ENCODE measurements at regions not wholly inside any gene's neighbourhood (a gene's known extent, or its start where the extent isn't known, plus 50 kb on each side); places are given as distances from the start of the nearest gene placed in this dataset.

DNA sequence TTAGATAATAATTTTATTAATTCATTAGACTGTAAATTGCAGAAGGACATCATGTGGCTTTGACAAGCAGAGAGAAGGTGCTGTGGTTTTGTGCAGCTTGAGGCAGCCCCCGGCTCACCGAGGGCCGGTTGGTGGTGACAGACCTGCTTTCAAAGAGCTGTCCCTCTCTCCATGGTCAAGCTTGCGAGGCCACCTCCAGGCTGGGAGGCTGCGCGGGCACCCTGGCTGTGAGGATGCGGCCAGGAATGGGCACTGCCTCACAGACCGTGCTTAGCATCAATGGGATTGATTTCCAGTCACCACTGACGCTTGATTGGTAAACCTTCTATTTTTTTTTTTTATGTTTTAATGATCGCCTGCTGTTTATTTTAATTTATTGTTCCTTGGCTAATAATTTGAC is 690.9 kb downstream of the GALR1 start:
- no peak for DNase-seq

DNA sequence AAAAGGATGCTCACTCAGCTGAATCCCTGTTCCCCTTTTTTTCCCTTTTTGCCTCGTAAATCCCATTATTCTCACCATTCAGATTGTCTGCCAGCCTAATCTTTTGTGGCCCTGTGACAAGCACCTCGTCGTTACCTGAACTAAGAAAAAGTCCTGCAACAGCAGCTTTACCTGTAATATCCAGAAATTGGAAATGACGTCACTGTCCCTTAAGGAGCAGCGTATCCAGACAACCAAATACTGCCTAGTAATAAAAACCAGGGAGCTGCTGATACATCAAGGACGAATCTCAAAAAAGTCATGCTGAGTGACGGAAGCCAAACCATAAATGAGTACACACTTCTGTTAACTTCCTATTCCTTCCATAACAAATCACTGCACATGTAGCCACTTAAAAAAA is 694.9 kb downstream of the GALR1 start:
- no peak for DNase-seq

DNA sequence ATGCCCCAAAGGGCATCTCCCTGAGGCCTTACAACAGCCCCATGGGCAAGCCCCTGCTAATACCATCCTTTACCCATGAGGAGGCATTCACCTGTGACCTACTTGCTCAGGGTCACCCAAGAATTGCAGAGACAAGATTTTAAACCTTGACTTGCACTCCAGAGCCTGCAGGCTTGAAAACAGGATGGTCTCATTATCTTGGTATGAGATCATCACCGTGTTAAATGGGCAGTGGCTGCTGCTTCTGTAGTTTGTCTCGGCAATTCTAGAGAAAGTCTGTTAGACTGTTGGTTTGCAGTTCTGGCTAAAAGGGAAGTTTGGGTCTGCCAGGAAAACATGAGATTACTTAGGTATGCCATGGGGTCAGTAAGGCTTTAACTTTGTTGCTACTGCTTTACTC is 698.9 kb downstream of the GALR1 start:
- DNase-seq: no peak

DNA sequence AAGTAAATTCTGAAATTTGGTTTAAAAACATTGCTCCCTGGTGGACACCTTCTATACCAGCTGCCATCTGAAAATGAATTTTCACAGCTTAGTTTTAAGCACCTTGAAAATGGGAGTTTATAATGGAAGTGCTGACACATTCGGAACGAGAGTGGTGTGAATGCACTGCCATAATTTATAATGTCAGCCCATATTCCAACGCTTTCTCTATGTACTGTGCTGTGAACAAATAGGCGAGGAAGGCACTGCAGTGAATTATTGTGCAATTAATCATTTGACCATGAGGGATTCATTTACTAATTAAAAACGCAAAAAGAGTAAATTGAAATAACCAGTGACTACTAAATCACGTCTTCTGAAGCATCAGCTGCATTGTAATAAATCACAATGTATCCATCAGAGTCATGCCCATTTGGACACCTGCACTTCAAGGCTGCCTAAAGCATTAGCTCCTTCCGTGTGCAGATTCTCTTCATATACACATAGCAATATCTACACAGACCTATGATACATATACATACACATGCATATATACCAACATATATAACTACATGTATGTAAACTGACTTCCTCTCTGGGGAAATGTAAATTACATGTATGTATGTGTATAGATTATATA is 699.8 kb downstream of the GALR1 start:
- DNase-seq: no peak

DNA sequence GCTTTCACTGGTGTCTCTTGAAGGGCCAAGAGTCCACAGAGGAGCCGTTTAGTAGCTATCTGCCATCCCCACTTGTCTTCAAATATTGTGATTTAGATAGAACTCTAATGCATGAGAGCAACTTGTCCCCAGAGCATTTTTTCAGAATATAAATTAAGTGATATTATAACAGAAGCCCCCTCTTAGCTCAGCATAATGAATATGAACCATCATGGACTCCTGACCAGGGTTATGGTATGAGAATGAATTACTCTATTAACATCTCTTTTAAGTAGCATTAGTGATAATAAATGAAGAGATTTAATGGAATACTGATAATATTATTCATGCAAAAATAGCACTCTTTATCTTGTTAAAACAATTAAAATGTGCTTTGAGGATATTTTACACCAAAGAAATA is 709.6 kb downstream of the GALR1 start:
- no peak for DNase-seq

DNA sequence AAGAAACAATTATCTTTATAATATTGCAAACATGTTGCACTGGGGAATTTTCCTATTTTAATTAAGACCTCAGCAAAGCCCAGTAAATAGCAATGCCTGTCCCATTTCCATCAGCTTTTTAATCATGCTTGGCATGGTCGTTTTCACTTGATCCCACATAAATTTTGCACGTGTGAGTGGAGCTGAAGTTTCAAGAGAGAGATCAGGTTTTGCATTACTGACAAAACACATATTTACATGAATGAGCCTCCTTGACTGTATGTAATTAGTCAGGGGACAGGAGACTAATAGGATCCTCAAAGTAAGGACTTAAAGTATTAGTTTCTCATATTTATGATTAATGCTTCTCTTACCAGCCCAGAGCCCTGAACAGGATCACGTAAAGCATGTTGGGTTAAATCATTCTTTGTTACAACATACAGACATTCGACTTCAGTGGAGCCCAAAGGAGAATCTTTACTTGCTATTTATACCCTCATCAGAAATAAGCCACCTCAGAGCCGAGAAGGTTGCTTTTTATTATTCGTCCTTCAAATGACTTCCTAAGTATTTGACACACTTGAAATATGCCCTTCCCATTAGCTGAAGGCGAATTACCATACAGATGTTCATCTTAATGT is 711.3 kb downstream of the GALR1 start:
- no peak for DNase-seq

DNA sequence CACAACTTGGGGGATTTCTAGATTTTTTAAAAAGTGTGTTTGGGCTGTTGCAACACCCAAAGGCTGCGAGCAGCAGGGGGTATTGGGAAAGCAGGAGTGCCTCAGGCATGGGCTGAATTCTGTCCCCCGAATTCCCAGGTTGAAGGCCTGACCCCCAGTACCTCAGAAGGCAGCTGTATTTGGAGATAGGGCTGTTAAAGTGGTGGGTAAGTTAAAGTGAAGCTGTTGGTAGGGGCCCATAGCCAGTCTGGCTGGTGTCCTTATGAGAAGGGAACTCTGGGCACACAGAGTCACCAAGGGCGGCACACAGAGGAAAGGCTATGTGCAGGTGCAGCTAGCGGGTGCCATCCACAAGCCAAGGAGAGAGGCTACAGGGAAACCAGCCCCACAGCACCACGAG is 717.4 kb downstream of the GALR1 start:
- no peak for DNase-seq

DNA sequence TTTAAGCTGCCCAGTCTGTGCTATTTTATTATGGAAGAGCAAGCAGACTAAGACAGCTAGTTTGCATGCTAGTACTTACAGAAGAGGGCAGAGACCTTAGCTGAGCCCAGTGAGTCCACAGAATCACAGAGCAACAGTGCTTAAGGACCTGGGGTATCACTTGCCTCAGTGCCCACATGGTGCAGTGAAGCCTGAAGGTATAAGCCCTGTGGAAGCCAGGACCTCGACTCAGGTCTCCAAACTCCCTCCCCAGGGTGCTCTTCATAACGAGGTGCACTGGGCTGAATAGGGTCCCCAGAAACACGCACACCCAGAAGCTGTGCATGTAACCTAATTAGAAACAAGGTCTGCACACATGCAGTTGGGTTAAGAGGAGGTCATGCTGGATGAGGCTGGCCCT is 718.1 kb downstream of the GALR1 start:
- no peak for DNase-seq

DNA sequence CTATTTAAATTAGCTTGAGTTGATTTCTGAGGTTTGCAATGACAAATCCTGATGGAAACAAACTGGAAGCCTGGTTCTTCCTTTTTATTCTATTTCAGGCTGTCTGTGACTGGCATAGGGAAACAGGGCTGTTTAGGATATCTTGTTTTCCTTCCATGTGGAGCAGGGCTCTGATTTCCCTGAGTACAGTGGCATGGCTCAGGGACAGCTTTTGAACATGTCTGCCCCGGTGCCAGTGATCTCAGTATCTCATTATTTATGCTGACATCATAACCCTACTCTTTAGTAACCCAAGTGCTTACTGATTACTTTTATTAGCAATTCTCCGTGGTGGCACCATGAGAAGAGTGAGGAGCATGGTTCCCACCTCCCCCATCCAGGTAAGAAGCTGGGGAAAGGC is 720.3 kb downstream of the GALR1 start:
- DNase-seq: no peak

DNA sequence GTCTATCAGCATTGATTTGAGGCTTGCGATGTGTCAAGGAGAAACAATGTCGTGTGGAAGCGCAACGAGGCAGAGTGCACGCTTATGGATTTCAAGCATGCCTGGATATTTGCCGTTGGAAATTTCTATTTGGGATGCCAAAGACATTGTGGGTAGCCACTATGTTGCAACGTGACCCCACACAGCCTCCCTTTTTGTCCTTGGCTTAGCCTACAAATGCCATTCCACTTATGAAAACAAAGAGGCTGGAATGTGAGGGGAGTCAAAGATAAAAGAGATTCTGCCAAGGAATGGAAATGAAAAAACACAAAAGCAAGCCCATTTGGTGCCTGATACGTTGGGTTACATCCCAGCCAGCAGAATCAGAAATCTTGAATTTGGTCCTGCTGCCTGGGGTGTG is 721.2 kb downstream of the GALR1 start:
- no peak for DNase-seq

DNA sequence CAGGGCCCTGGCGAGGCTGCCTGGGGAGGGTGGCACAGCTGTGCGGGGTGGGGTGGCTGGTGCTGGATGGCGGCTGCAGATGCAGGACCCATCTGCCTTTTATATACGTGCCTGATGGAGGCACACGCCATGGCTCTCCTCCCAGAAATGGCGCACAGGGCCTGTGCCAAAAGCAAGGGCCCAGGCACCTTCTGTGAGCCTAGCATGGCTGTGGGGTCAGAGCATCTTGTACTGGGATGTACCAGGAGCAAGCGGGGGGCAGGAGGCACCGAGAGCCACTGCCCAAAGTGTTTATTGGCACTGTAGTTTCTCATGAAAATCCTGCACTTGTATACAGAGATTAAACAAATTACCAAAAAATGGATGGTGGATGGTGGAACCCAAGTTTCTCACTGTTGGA is 724.1 kb downstream of the GALR1 start:
- DNase-seq: no peak

DNA sequence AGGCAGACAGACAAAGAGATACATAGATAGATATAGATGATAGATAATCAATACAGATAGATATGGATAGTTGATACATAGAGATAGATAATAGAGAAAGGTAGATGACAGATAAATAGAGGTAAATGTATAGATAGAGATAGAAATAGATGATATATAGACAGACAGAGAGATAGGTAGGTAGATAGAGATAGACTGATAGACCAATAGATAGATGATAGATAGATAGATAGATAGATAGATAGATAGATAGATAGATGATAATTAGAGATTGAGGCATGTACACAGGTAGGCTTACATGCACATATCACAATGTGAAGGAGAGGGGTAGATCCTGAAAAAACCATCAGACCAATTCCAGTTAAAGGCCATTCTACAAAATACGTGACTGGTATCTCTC is 724.7 kb downstream of the GALR1 start:
- no peak for DNase-seq

DNA sequence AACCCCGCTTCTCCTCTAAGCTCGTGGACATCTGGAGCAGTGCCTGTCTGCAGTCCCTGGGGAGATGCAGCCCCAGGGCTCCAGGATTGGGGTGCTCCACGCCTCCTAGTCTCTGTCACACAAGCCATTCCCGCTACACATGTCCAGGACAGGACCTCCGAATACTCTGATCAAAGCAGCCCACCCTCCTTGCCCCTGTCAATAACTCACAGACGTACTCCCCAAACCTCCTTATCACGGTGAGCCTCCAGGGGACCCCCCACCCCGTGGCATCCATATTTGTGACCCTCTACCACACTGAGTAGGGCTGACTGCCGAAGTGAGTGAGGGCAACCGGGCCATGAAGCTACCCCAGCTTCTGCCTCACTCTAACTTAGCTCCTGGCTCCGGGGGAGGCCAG is 727.7 kb downstream of the GALR1 start:
- DNase-seq: no peak

DNA sequence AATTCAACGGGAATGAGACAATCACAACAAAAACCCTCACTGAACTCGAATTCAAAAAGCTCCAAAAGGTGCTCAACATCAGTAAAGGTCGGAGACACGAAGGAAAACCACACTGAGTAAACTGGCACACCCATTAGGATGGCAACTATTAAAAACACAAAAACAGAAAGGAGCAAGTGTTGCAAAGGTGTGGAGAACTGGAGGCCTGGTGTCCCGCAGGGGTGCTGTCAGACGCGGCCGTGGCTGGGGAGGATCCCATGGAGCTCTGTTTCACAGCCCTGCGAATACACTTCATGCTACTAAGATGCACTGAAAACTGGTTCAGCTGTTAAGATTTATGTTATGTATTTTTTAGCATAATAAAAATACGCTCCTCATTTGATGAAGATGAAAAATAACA is 730.6 kb downstream of the GALR1 start:
- no peak for DNase-seq

DNA sequence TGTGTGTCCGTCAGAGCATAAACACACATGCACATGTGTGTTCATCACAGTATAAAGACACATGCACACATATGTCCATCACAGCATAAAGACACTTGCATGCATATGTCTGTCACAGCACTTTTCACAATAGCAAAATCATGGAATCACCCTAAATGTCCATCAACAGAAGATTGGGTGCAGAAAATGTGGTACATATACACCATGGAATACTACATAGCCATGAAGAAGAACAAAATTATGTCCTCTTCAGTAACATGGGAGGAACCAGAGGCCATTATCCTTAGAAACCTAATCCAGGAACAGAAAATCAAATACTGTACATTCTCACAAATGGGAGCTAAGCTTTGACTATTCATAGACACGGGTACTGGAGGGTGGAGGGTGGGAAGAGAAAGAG is 732.2 kb downstream of the GALR1 start:
- no peak for DNase-seq

DNA sequence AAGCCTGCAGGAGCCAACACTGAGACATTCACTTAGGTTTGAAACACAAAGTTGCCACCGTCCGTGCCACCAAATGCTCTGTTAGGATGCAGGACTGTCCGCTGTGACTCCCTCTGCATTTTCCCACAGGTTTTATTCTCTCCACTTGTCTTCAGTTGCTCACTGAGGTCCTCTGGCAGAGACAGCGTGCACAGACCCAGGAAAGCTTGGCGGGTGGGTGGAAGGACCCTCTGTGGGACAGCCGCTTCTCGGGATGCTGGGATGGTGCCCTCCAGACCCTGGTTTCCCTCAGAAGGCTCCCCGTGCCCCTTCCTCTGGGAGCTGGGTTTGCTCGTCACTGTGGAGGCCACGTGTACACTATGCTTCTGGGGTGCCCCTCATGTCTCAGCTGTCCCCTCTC is 733.6 kb downstream of the GALR1 start:
- no peak for DNase-seq

DNA sequence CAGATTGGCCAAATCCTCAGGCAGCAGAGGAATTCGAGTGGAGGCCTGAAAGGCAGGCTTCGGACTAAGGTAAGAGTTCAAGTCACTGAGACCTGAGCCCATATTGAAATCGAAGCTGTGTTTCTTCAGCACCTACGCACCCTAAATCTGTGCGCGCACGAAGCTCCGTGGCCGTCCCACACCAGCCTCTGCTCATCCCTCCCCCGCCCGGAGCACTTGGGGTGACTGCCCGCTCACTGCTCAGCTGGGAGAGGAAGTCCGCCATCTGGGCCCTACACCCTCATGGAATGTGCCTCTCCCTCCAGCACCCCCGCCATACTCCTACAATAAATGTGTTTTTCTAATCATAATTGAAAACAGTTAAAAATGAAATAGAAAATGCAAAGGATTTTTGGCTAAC is 734.5 kb downstream of the GALR1 start:
- DNase-seq: no peak

DNA sequence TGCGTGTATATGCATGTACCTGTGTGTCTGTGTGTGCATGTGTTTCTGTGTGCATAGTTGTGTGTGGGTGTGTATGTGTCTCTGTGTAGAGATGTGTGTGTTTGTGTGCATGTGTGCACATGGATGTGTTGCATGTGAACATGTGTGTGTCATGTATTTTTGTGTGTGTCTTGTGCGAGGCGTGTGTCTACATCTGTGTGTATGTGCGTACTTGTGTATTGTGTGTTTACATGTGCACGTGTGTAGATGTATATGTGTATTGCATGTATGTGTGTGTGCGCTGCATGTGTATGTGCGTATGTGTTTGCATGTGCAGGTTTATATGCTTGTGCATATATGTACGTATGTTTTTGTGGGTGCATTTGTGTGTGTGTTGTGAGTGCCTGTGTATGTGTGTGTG is 735.2 kb downstream of the GALR1 start:
- DNase-seq: no peak

DNA sequence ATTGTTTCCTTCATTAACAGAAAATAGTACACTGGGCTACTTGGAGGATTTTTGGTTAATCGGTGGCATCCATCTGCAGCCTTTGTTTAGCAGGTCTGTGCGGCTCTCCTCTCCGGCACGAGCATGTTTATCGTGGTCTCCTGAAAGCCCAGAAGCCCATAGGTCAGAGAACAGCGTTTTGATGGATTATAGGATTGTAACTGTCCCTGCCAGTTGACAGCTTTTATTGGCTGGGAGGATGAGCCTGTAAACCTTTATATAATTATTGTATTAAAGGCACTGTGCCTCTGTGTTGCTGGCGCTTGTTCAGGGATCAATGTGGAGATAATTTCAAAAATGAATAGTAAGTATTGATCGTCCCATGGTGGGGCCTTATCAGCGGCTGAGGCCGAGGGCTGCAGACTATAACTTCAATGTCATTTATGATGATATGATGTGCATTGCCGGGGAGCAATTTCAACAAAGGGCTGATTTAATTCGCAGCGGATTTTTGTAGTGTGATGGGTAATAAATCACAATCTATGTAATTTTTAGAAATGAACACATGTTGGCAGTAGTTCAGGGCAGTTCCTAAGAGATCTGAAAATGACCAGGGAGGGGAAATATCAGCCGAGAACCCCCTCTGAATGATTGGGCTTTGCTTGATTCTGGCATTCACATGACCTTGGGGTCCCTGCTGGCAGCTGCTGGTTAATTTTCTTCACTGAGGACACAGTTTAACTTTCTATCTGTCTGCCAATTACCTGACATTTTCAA is 736.1 kb downstream of the GALR1 start:
- DNase-seq: no peak

DNA sequence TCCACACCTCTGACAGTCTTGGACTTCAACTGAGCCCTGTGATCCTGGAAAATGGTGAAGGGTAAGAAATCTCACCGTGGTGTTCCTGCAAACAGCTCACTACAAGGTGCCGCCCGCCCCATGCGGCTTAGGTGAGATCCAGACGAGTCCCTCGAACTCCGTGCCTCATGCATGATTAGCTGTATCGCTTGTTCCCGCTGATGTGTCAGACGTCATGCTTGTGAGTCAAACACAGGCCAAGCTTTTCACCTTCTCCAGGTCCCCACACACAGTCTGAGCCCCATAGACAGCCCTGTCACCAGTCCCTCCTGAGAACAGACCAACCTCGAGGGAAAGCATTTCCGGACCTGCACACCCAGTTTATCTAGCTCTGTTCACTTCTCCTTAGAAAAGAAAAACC is 740.5 kb downstream of the GALR1 start:
- DNase-seq: no peak

DNA sequence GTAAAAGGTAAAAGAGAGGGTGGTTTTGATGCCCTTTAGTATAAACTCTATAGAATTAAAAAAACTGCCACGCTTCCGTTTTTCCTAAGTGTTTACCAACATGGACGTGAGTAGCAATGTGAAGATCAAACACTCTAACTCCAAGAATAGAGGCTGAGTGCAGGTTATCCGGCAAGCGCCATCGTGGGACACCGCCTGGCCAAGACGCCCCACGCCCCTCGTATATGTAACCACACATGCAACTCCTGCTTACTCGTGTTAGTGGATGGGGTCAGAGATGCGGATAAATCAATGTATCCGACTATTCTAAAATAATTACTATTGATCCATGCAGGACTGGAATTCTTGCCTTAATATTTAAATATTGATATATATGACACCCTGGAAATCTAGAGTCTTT is 741.3 kb downstream of the GALR1 start:
- DNase-seq: no peak

DNA sequence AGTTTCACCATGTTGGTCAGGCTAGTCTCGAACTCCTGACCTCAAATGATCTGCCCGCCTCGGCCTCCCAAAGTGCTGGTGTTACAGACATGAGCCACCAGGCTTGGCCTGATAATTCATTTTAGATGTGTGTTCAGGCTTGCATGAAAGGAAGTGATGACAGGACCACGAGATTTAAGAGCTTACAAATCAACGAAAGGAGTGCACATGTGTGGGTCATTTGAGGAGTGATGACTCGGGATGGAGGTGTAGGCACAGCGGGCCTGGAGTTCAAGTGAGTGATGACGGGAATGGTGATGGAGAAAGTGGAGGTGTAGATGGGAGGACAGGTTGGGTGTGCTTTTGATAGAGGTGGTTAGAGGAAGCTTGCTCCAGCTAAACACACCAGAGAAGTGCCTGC is 742.4 kb downstream of the GALR1 start:
- no peak for DNase-seq

DNA sequence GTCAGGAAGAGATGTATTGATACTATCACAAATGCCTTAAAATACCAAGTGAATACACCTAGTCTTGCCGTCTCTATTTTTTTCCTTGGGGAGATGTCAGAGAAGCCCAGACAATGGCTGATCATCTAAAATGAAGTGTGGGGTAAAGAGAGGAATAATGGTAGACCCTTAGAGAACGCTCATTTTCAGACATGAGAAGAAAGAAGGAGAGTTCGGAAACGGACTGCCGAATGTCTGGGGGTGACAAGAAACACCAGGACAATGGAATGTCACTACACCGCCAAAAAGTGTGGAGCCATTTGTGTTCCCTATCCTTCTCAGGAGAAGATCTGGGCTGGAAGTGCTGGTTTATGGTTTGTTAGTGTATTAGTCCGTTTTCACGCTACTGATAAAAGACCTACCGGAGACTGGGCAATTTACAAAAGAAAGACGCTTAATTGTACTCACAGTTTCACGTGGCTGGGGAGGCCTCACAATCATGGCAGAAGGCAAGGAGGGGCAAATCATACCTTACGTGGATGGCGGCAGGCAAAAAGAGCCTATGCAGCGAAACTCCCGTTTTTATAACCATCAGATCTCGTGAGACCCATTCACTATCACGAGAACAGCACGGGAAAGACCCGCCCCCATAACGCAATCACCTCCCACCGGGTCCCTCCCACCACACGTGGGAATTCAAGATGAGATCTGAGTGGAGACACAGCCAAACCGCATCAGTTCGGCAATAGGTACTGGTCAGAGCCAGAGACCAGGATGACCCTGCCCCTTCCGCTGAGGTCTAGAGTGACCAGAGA is 743.7 kb downstream of the GALR1 start:
- no peak for DNase-seq

DNA sequence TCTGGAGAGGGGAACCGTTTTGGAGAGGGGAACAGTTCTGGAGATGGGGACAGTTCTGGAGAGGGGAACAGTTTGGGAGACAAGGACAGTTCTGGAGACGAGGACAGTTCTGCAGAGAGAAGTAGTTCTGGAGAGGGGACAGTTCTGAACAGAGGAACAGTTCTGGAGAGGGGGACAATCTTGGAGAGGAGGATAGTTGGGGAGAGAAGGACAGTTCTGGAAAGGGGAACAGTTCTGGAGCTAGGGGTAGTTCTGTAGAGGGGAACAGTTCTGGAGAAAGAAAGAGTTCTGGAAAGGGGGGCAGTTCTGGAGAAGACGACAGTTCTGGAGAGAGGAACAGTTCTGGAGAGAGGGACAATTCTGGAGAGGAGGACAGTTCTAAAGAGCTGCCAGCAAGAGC is 745.9 kb downstream of the GALR1 start:
- no peak for DNase-seq

Data from hematopoietic multipotent progenitor cell treated with erythropoietin and hydrocortisone succinate and interleukin-3 and kit ligand, for 6 days (in vitro differentiated cells).